Mesothelial cell of epicardium (in vitro differentiated cells): ENCODE measurements at regions not wholly inside any gene's neighbourhood (a gene's known extent, or its start where the extent isn't known, plus 50 kb on each side); places are given as distances from the start of the nearest gene placed in this dataset.

Source experiments
- DNase-seq, 2 experiments: peaks; one replicate each; pipeline ENCODE4 v3.0.0; 2021; ENCODE audit warnings: low spot score in 2 of 2; ENCODE audit not compliant: unreplicated experiment in 2 of 2
- H3K27ac Mint-ChIP-seq: 2 replicates; pipeline ENCODE4 v1.8.0; 2021; ENCODE audit warnings: mixed read lengths
- H3K27me3 Mint-ChIP-seq: 2 replicates; pipeline ENCODE4 v1.8.0; 2021; ENCODE audit warnings: low read depth, mixed read lengths
- H3K36me3 Mint-ChIP-seq: 2 replicates; pipeline ENCODE4 v1.8.0; 2021; ENCODE audit warnings: mixed read lengths
- H3K4me1 Mint-ChIP-seq: 2 replicates; pipeline ENCODE4 v1.8.0; 2021; ENCODE audit warnings: mixed read lengths
- H3K4me3 Mint-ChIP-seq: 2 replicates; pipeline ENCODE4 v1.8.0; 2021; ENCODE audit warnings: mild to moderate bottlenecking, moderate library complexity, mixed read lengths
- H3K9me3 Mint-ChIP-seq: 2 replicates; pipeline ENCODE4 v1.8.0; 2021; ENCODE audit warnings: mixed read lengths
- CTCF ChIP-seq: fragments of 200-600 bp; sonication (generic); IDR thresholded peaks from one replicate; pipeline ENCODE4 v1.5.0; 2021; ENCODE audit warnings: antibody characterized with exemption; ENCODE audit not compliant: unreplicated experiment

DNA sequence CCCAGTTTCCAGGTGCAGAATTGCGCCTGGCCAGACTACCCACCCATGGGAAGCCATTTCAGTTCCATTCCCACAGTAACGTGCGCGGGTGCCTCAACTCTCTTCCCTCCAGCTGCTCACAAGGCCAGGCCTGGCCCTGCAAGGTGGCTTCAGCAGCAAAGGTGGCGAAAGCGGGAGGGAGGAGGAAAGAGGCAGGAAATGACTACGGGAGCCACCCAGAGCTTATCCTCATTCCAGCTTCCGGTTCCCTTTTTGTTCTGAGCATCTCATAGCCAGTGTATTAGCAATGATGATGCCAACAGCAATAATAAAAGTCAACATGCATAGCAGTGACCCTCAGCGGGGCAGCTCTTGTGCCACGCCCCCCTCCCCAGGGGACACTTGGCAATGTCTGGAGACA is 101.5 kb upstream of the BOD1 start:
- no peak for DNase-seq
- no peaks in the 10 kb centered on the region for H3K36me3 Mint-ChIP-seq
- H3K9me3 Mint-ChIP-seq, result no peaks in the 10 kb centered on the region
- H3K27me3 Mint-ChIP-seq, result peaks cover 5% of the 10 kb centered on the region
- no peak overlapping the region for H3K4me3 Mint-ChIP-seq
- no peak for TF ChIP-seq CTCF
- H3K27ac Mint-ChIP-seq, result no peak overlapping the region
- H3K4me1 Mint-ChIP-seq, result peaks cover 4% of the 10 kb centered on the region

- Mint-ChIP-seq H3K4me1 (peaks cover 4% of the 10 kb centered on the region), H3K27me3 (peaks cover 5% of the 10 kb centered on the region), H3K4me3 (no peak overlapping the region), H3K36me3 (no peaks in the 10 kb centered on the region), H3K27ac (no peak overlapping the region), H3K9me3 (no peaks in the 10 kb centered on the region)
- no peak for DNase-seq
- no peak for TF ChIP-seq CTCF
These were observed 102.0 kb upstream of the BOD1 start for GRCh38 chr5:173718469-173718868.

- no peak for TF ChIP-seq CTCF
- Mint-ChIP-seq H3K9me3 (no peaks in the 10 kb centered on the region), H3K4me3 (no peak overlapping the region), H3K27me3 (peaks cover 5% of the 10 kb centered on the region), H3K4me1 (peaks cover 4% of the 10 kb centered on the region), H3K36me3 (no peaks in the 10 kb centered on the region), H3K27ac (no peak overlapping the region)
- no peak for DNase-seq
These were observed 103.3 kb upstream of the BOD1 start for GRCh38 chr5:173719731-173720082.

DNA sequence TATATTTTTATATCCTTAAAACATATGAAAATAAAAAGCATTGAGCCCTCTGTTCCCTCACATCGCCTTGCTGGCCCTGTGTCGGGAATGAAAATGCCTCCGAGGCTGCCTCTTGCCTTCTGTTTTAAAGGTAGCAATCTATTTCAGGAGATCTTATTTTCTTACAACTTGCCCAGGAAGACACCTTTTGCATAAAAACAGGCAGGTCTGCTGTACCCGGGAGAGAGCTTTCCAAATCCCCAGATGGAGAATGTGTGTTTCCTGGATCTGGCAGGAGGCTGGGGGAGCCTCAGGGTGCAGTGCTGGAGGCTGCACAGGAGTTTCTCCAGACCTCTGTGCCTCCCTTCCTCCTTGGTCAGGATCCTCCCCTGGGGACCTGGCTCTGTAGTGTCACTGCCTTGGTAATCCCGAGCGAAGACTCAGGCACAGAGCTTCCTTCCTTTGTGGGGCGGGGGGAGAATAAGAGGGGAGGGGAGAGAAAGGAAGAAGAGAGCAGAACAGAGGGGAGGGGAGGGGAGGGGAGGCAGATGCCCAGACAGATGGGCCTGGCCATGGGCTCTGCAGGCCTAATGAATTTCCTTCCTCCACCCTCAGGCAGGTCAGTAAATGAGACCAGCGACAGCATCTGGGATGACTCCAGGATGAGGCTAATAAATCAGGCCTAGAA is 104.0 kb upstream of the BOD1 start:
- no peak for DNase-seq
- TF ChIP-seq CTCF, result no peak
- Mint-ChIP-seq H3K36me3 (no peaks in the 10 kb centered on the region), H3K27ac (no peak overlapping the region), H3K27me3 (peaks cover 5% of the 10 kb centered on the region), H3K4me1 (peaks cover 3% of the 10 kb centered on the region), H3K9me3 (peaks cover 1% of the 10 kb centered on the region), H3K4me3 (no peak overlapping the region)

DNA sequence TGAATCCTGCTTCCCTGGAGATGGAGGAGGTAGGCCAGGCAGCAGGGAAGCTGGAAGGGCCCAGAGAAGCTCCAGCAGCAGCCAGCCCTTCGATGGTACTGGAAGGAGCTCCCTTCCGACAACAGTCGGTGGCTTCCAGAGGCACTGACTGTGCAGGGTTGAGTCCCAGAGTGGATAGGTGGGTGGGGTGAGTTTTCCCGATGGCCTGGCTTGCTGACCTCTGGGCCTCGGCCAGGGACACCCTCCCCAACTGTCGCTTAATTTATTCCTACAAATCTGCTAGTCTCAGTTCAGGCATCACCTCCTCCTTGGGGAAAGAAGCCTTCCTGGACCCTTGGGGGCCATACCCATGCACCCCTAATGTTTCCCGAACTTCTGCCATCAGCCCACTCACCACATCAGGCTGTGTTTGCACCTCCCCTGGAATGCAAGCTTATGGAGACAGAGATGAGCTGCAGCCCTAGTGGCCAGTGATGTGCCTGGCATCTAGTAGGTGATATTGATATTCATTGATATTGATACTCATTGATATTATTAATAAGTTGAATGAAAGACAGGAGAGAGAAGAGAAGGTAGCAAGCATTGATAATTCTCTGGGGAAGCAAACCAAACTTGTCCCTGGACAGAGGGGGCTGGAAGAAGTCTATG is 104.6 kb upstream of the BOD1 start:
- H3K4me3 Mint-ChIP-seq, result no peak overlapping the region
- no peak for DNase-seq
- peaks cover 2% of the 10 kb centered on the region for H3K27me3 Mint-ChIP-seq

More for the DNA sequence above, 104.6 kb upstream of the BOD1 start:
- H3K36me3 Mint-ChIP-seq, result no peaks in the 10 kb centered on the region
- no peaks in the 10 kb centered on the region for H3K4me1 Mint-ChIP-seq
- H3K9me3 Mint-ChIP-seq, result peaks cover 8% of the 10 kb centered on the region
- TF ChIP-seq CTCF, result no peak
- peak overlapping the region; percentile 3 for H3K27ac Mint-ChIP-seq
